CD4-positive, alpha-beta memory T cell (primary cell): ENCODE measurements at regions not wholly inside any gene's neighbourhood (a gene's known extent, or its start where the extent isn't known, plus 50 kb on each side); places are given as distances from the start of the nearest gene placed in this dataset.

Experiments
- CTCF ChIA-PET: fragments of 350-600 bp; sonication (Branson Sonifier 250); formaldehyde crosslinking; loops from one replicate; lab custom pipeline; 2021; ENCODE audit warnings: inconsistent platforms; ENCODE audit not compliant: partially characterized antibody; lab: Charles Lee
- POLR2A ChIA-PET: fragments of 350-600 bp; sonication (Branson Sonifier 250); formaldehyde crosslinking; loops from one replicate; lab custom pipeline; 2021; ENCODE audit not compliant: partially characterized antibody; lab: Charles Lee
- DNase-seq, 5 donors: peaks; one replicate each; pipeline versions ENCODE4 v3.0.0 to v3.0.0-alpha.2; 2020 to 2022; ENCODE audit warnings: mixed read lengths in 1 of 5
- H3K27ac ChIP-seq: one replicate; pipeline ENCODE4 v1.7.0; 2013; ENCODE audit warnings: low read depth, low read length
- H3K27me3 ChIP-seq: 2 replicates; pipeline ENCODE4 v1.7.0; 2013; ENCODE audit warnings: mild to moderate bottlenecking, low read length, moderate library complexity; ENCODE audit not compliant: insufficient read depth
- H3K36me3 ChIP-seq: 2 replicates; pipeline ENCODE4 v1.7.0; 2013; ENCODE audit warnings: mild to moderate bottlenecking, low read length, moderate library complexity; ENCODE audit not compliant: insufficient read depth
- H3K4me1 ChIP-seq: 2 replicates; pipeline ENCODE4 v1.7.0; 2013; ENCODE audit warnings: mild to moderate bottlenecking, low read length, moderate library complexity; ENCODE audit not compliant: insufficient read depth
- H3K4me3 ChIP-seq, 2 donors: one replicate each; pipeline ENCODE4 v1.7.0; 2013; ENCODE audit warnings: low read length in 2 of 2, mild to moderate bottlenecking in 1 of 2
- H3K9me3 ChIP-seq, 2 donors: one replicate each; pipeline ENCODE4 v1.7.0; 2013; ENCODE audit warnings: low read length in 2 of 2, control low read depth in 1 of 2; ENCODE audit not compliant: control insufficient read depth in 1 of 2
- H3K27ac Mint-ChIP-seq, 7 donors: one replicate each; pipeline ENCODE4 v1.8.0; 2020 to 2021; ENCODE audit warnings: mixed read lengths in 7 of 7, mild to moderate bottlenecking in 6 of 7, inconsistent platforms in 3 of 7, moderate library complexity in 3 of 7
- H3K27me3 Mint-ChIP-seq, 2 donors: one replicate each; pipeline ENCODE4 v1.8.0; 2020 to 2021; ENCODE audit warnings: mixed read lengths in 2 of 2
- H3K36me3 Mint-ChIP-seq, 2 donors: one replicate each; pipeline ENCODE4 v1.8.0; 2020 to 2021; ENCODE audit warnings: mixed read lengths in 2 of 2, inconsistent platforms in 1 of 2, mild to moderate bottlenecking in 1 of 2
- H3K4me1 Mint-ChIP-seq, 4 donors: one replicate each; pipeline ENCODE4 v1.8.0; 2020 to 2021; ENCODE audit warnings: mixed read lengths in 4 of 4, mild to moderate bottlenecking in 1 of 4
- H3K4me3 Mint-ChIP-seq, 8 donors: one replicate each; pipeline ENCODE4 v1.8.0; 2020 to 2021; ENCODE audit warnings: mixed read lengths in 8 of 8, mild to moderate bottlenecking in 7 of 8, moderate library complexity in 6 of 8, inconsistent platforms in 3 of 8
- H3K9me3 Mint-ChIP-seq, 8 donors: one replicate each; pipeline ENCODE4 v1.8.0; 2020 to 2021; ENCODE audit warnings: mixed read lengths in 8 of 8, mild to moderate bottlenecking in 5 of 8, inconsistent platforms in 3 of 8, moderate library complexity in 1 of 8
- intact Hi-C: fragments of 100-400 bp; cut with micrococcal nuclease; formaldehyde crosslinking; loops from one replicate; pipeline ENCODE4 v1.15.1; 2023

- H3K27ac Mint-ChIP-seq: no peak overlapping the region
- ChIA-PET POLR2A (no interaction called here), CTCF (no interaction called here)
- no peak overlapping the region for H3K4me3 ChIP-seq
- no peaks in the 10 kb centered on the region for H3K36me3 Mint-ChIP-seq
- H3K4me1 Mint-ChIP-seq: no peaks in the 10 kb centered on the region
- no peaks in the 10 kb centered on the region for H3K27me3 ChIP-seq
- H3K9me3 Mint-ChIP-seq: peaks cover 0 to 3% (median 0%) of the 10 kb centered on the region in 8 donors
- no peaks in the 10 kb centered on the region for H3K9me3 ChIP-seq
- no peak overlapping the region for H3K27ac ChIP-seq
- no peaks in the 10 kb centered on the region for H3K36me3 ChIP-seq
- H3K4me1 ChIP-seq: no peaks in the 10 kb centered on the region
- H3K27me3 Mint-ChIP-seq: no peaks in the 10 kb centered on the region
- no peak for DNase-seq
- no peak overlapping the region for H3K4me3 Mint-ChIP-seq
- intact Hi-C loops: no loop called here
Measured at GRCh38 chr5:93018461-93018860, 562.6 kb downstream of the NR2F1-AS1 start.

- Mint-ChIP-seq H3K27me3 (no peaks in the 10 kb centered on the region), H3K4me1 (no peaks in the 10 kb centered on the region), H3K4me3 (no peak overlapping the region), H3K36me3 (no peaks in the 10 kb centered on the region), H3K9me3 (peaks cover 0 to 3% (median 0%) of the 10 kb centered on the region in 8 donors), H3K27ac (no peak overlapping the region)
- no peaks in the 10 kb centered on the region for H3K36me3 ChIP-seq
- DNase-seq: no peak
- H3K27ac ChIP-seq: no peak overlapping the region
- no peaks in the 10 kb centered on the region for H3K9me3 ChIP-seq
- no peaks in the 10 kb centered on the region for H3K27me3 ChIP-seq
- ChIA-PET CTCF (no interaction called here), POLR2A (no interaction called here)
- H3K4me1 ChIP-seq: no peaks in the 10 kb centered on the region
- intact Hi-C loops: no loop called here
- H3K4me3 ChIP-seq: no peak overlapping the region
Measured at GRCh38 chr5:93017849-93018248, 563.2 kb downstream of the NR2F1-AS1 start.

- Mint-ChIP-seq H3K4me3 (no peak overlapping the region), H3K27me3 (no peaks in the 10 kb centered on the region), H3K36me3 (no peaks in the 10 kb centered on the region), H3K9me3 (peaks cover 0 to 3% (median 0%) of the 10 kb centered on the region in 8 donors), H3K27ac (no peak overlapping the region), H3K4me1 (no peaks in the 10 kb centered on the region)
- CTCF ChIA-PET: no interaction called here
- Histone ChIP-seq H3K36me3 (no peaks in the 10 kb centered on the region), H3K4me3 (no peak overlapping the region), H3K27me3 (no peaks in the 10 kb centered on the region), H3K9me3 (no peaks in the 10 kb centered on the region), H3K27ac (no peak overlapping the region), H3K4me1 (no peaks in the 10 kb centered on the region)
- POLR2A ChIA-PET: no interaction called here
- intact Hi-C loops: no loop called here
- DNase-seq: no peak
Measured at GRCh38 chr5:93017376-93017775, 563.6 kb downstream of the NR2F1-AS1 start.

- intact Hi-C loops: no loop called here
- ChIA-PET CTCF (no interaction called here), POLR2A (no interaction called here)
- Histone ChIP-seq H3K36me3 (no peaks in the 10 kb centered on the region), H3K27me3 (no peaks in the 10 kb centered on the region), H3K4me1 (no peaks in the 10 kb centered on the region), H3K4me3 (no peak overlapping the region), H3K9me3 (no peaks in the 10 kb centered on the region), H3K27ac (no peak overlapping the region)
- Mint-ChIP-seq H3K4me3 (no peak overlapping the region), H3K27me3 (no peaks in the 10 kb centered on the region), H3K4me1 (no peaks in the 10 kb centered on the region), H3K9me3 (peaks cover 0 to 3% (median 0%) of the 10 kb centered on the region in 8 donors), H3K27ac (no peak overlapping the region), H3K36me3 (no peaks in the 10 kb centered on the region)
- DNase-seq: no peak
Measured at GRCh38 chr5:93010616-93011015, 570.4 kb downstream of the NR2F1-AS1 start.

- no peak overlapping the region for H3K4me3 Mint-ChIP-seq
- no peak overlapping the region for H3K4me3 ChIP-seq
- no peak overlapping the region for H3K27ac Mint-ChIP-seq
- DNase-seq: no peak
- intact Hi-C loops: no loop called here
- H3K36me3 ChIP-seq: no peaks in the 10 kb centered on the region
- ChIA-PET POLR2A (no interaction called here), CTCF (no interaction called here)
- H3K4me1 ChIP-seq: no peaks in the 10 kb centered on the region
- H3K27me3 ChIP-seq: no peaks in the 10 kb centered on the region
- no peaks in the 10 kb centered on the region for H3K9me3 ChIP-seq
- no peak overlapping the region for H3K27ac ChIP-seq
- no peaks in the 10 kb centered on the region for H3K4me1 Mint-ChIP-seq
- no peaks in the 10 kb centered on the region for H3K36me3 Mint-ChIP-seq
- no peaks in the 10 kb centered on the region for H3K27me3 Mint-ChIP-seq
- peaks cover 0 to 3% (median 0%) of the 10 kb centered on the region in 8 donors for H3K9me3 Mint-ChIP-seq
Measured at GRCh38 chr5:93010037-93010436, 571.0 kb downstream of the NR2F1-AS1 start.

GRCh38 chr5:93008502-93009207 is 572.4 kb downstream of the NR2F1-AS1 start:
- Mint-ChIP-seq H3K27me3 (no peaks in the 10 kb centered on the region), H3K27ac (no peak overlapping the region), H3K4me1 (no peaks in the 10 kb centered on the region), H3K36me3 (no peaks in the 10 kb centered on the region), H3K9me3 (peaks cover 0 to 2% (median 0%) of the 10 kb centered on the region in 8 donors), H3K4me3 (no peak overlapping the region)
- Histone ChIP-seq H3K27me3 (no peaks in the 10 kb centered on the region), H3K4me3 (no peak overlapping the region), H3K4me1 (no peaks in the 10 kb centered on the region), H3K9me3 (no peaks in the 10 kb centered on the region), H3K27ac (no peak overlapping the region), H3K36me3 (no peaks in the 10 kb centered on the region)
- ChIA-PET POLR2A (no interaction called here), CTCF (no interaction called here)
- DNase-seq: no peak
- intact Hi-C loops: no loop called here

GRCh38 chr5:93006915-93007314 is 574.1 kb downstream of the NR2F1-AS1 start:
- H3K27me3 ChIP-seq: no peaks in the 10 kb centered on the region
- no peak overlapping the region for H3K27ac ChIP-seq
- ChIA-PET POLR2A (no interaction called here), CTCF (no interaction called here)
- peaks cover 0 to 2% (median 0%) of the 10 kb centered on the region in 8 donors for H3K9me3 Mint-ChIP-seq
- H3K4me1 ChIP-seq: no peaks in the 10 kb centered on the region
- DNase-seq: no peak
- no peak overlapping the region for H3K4me3 Mint-ChIP-seq
- intact Hi-C loops: no loop called here
- H3K27me3 Mint-ChIP-seq: no peaks in the 10 kb centered on the region
- no peak overlapping the region for H3K27ac Mint-ChIP-seq
- no peaks in the 10 kb centered on the region for H3K36me3 ChIP-seq
- H3K36me3 Mint-ChIP-seq: no peaks in the 10 kb centered on the region
- no peaks in the 10 kb centered on the region for H3K9me3 ChIP-seq
- H3K4me1 Mint-ChIP-seq: no peaks in the 10 kb centered on the region
- no peak overlapping the region for H3K4me3 ChIP-seq
